ENCODE measurements at regions not wholly inside any gene's neighbourhood (a gene's known extent, or its start where the extent isn't known, plus 50 kb on each side); places are given as distances from the start of the nearest gene placed in this dataset.

DNA sequence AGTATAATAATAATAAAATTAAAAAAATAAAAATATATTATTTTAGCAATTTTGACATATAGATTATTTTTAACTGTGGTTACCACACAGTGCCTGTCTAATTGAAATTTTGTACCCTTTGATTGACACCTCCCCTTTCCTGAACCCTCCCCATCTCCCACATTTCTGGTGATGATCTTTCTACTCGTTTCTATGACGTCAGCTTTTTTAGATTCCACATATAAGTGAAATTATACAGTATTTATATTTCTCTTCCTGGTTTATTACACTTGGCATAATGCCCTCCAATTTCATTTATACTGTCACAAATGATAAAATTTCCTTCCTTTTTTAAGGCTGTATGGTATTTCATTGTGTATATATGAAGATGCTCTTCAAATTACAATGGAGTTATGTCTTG is 258.1 kb upstream of the PTCHD4 start:
- Histone ChIP-seq H3K4me3 (no peak overlapping the region), H3K9me3 (no peaks in the 10 kb centered on the region), H3K27me3 (no peaks in the 10 kb centered on the region), H3K4me1 (no peaks in the 10 kb centered on the region), H3K36me3 (no peaks in the 10 kb centered on the region), H3K27ac (no peak overlapping the region)
- TF ChIP-seq POLR2AphosphoS5 (IDR thresholded peaks at IDR 0.05): no peak
- no peak for TF ChIP-seq EP300 (IDR thresholded peaks at IDR 0.05)
- TF ChIP-seq POLR2A (IDR thresholded peaks at IDR 0.05): no peak
- no peak for DNase-seq
- 86 to 94% methylated on average over 2 of the region's 2 CpGs for WGBS, 2 donors
- no peak for ATAC-seq (ENCODE audit: low FRiP score in 2 of 2)

DNA sequence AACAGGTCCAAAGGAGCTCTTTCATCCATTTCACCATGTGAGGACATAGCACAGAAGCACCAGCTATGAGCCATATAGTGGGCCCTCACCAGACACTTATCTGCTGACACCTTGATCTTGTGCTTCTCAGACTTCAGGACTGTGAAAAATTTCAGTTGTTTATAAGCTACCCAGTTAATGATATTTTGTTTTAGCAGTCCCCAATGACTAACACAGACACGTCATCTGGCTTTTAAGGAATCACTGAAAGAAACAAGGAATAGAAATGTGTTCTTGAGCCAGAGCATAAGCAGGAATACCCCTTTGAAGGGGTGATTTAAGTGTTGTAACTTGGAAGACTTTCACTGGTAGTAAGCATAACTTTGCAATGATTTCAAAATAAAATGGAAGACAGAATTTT is 214.7 kb upstream of the PTCHD4 start:
- TF ChIP-seq POLR2A (IDR thresholded peaks at IDR 0.05): no peak
- no peak for TF ChIP-seq EP300 (IDR thresholded peaks at IDR 0.05)
- TF ChIP-seq, protein P1, sequence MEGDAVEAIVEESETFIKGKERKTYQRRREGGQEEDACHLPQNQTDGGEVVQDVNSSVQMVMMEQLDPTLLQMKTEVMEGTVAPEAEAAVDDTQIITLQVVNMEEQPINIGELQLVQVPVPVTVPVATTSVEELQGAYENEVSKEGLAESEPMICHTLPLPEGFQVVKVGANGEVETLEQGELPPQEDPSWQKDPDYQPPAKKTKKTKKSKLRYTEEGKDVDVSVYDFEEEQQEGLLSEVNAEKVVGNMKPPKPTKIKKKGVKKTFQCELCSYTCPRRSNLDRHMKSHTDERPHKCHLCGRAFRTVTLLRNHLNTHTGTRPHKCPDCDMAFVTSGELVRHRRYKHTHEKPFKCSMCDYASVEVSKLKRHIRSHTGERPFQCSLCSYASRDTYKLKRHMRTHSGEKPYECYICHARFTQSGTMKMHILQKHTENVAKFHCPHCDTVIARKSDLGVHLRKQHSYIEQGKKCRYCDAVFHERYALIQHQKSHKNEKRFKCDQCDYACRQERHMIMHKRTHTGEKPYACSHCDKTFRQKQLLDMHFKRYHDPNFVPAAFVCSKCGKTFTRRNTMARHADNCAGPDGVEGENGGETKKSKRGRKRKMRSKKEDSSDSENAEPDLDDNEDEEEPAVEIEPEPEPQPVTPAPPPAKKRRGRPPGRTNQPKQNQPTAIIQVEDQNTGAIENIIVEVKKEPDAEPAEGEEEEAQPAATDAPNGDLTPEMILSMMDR (IDR thresholded peaks at IDR 0.05): no peak
- no peak for TF ChIP-seq POLR2AphosphoS5 (IDR thresholded peaks at IDR 0.05)
- Histone ChIP-seq H3K27ac (no peak overlapping the region), H3K36me3 (no peaks in the 10 kb centered on the region), H3K9me3 (no peaks in the 10 kb centered on the region), H3K4me1 (no peaks in the 10 kb centered on the region), H3K27me3 (no peaks in the 10 kb centered on the region), H3K4me3 (no peak overlapping the region)
- 86 to 88% methylated on average over 1 of the region's 1 CpG for WGBS, 2 donors
- ATAC-seq (ENCODE audit: low FRiP score in 2 of 2): no peak
- DNase-seq: no peak

DNA sequence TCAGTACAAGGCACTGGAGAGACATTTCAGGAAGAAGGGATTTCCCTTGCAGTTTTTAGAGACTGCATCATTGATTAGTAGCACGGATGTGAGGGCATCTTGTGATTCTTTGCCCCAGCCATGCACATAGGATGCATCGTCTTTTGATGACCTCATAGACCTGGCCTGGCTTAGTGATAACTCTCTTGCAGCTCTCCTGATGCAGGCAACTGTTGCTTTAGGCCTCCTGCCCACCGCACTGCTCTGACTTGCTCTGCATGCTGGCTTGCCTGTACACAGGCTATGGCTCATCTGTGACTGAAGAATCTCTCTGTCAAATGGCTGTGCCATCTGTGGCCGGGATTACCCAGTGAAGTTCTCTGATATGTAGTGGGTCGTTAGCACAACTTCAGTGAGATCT is 207.7 kb upstream of the PTCHD4 start:
- no peak overlapping the region for H3K27ac ChIP-seq
- no peak for ATAC-seq (ENCODE audit: low FRiP score in 2 of 2)
- WGBS, 2 donors: 82 to 84% methylated on average over 5 of the region's 5 CpGs

DNA sequence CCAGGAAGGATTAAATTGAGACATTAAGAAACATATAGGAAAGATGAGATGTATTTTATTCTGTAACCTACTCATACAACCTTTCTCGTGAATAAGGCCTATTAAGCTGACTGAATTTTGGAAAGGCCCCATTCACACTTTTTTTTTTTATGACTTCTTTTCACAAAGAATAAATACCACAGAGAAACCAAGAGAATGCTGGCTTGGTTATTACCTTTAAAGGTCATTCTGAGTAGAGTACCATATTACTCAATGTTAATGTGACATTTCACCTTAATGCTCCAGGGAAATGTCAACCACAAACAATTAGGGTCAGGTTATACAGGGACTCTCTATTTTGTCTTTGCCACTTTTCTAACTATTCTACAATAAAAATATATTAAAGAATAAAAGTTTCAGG is 204.9 kb upstream of the PTCHD4 start:
- no peaks in the 10 kb centered on the region for H3K36me3 ChIP-seq
- no peak overlapping the region for H3K27ac ChIP-seq
- no peak overlapping the region for H3K4me3 ChIP-seq
- WGBS, 2 donors: 76 to 81% methylated on average over 1 of the region's 1 CpG
- no peaks in the 10 kb centered on the region for H3K9me3 ChIP-seq
- H3K4me1 ChIP-seq: no peaks in the 10 kb centered on the region
- TF ChIP-seq POLR2A (IDR thresholded peaks at IDR 0.05) (no peak), EP300 (IDR thresholded peaks at IDR 0.05) (no peak), POLR2AphosphoS5 (IDR thresholded peaks at IDR 0.05) (no peak)
- TF ChIP-seq, protein P1 (IDR thresholded peaks at IDR 0.05): no peak
- DNase-seq: no peak
- no peaks in the 10 kb centered on the region for H3K27me3 ChIP-seq
- ATAC-seq (ENCODE audit: low FRiP score in 2 of 2): no peak

More for the DNA sequence above, 207.7 kb upstream of the PTCHD4 start:
- Histone ChIP-seq H3K9me3 (no peaks in the 10 kb centered on the region), H3K36me3 (no peaks in the 10 kb centered on the region), H3K4me3 (no peak overlapping the region), H3K4me1 (no peaks in the 10 kb centered on the region), H3K27me3 (no peaks in the 10 kb centered on the region)
- TF ChIP-seq EP300 (IDR thresholded peaks at IDR 0.05) (no peak), POLR2AphosphoS5 (IDR thresholded peaks at IDR 0.05) (no peak), POLR2A (IDR thresholded peaks at IDR 0.05) (no peak)
- TF ChIP-seq, protein P1 (IDR thresholded peaks at IDR 0.05): no peak
- no peak for DNase-seq

DNA sequence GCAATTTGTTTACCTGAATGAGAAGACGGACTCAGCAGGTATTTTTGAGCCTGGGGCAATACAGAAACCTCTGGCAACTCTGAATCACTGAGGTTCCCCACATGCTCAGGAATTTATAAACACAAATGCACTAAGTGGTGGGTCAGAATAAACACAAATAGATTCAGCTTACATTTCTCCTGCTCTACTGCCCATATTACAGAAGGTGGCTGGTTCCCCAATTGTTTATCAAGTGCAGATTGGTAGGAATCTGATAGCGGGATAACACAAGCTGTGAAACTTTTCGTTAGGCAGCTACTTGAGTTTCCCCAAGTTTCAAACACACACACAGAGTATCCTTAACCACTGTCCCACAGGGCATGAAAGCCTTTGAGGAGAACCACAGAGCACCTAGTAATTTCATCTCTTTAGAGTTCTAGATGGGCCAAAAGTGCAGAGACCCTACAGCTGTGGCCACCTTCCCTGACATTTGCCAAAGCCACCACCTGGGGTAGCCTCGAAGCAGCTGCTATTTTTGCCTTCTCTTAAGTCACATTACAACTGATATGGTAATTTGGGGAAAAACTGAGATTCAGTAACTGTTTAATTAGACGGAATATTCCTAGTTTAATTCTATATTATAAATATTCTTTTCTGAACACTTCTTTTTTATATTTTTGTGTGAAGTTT is 204.2 kb upstream of the PTCHD4 start:
- Histone ChIP-seq H3K36me3 (no peaks in the 10 kb centered on the region), H3K4me3 (no peak overlapping the region), H3K4me1 (no peaks in the 10 kb centered on the region), H3K27ac (no peak overlapping the region), H3K9me3 (no peaks in the 10 kb centered on the region), H3K27me3 (no peaks in the 10 kb centered on the region)
- ATAC-seq (ENCODE audit: low FRiP score in 2 of 2) (no peak), DNase-seq (no peak)
- TF ChIP-seq EP300 (IDR thresholded peaks at IDR 0.05): no peak
- no peak for TF ChIP-seq POLR2AphosphoS5 (IDR thresholded peaks at IDR 0.05)
- TF ChIP-seq POLR2A (IDR thresholded peaks at IDR 0.05): no peak
- TF ChIP-seq, protein P1 (IDR thresholded peaks at IDR 0.05): no peak
- 81% methylated on average over 5 of the region's 5 CpGs for WGBS, 2 donors
